ENCODE measurements at regions not wholly inside any gene's neighbourhood (a gene's known extent, or its start where the extent isn't known, plus 50 kb on each side); places are given as distances from the start of the nearest gene placed in this dataset.

- Histone ChIP-seq H3K9ac (no peak overlapping the region), H3K36me3 (ENCODE audit: low read depth) (no peaks in the 10 kb centered on the region), H3K79me2 (ENCODE audit: insufficient read depth) (no peaks in the 10 kb centered on the region), H3K9me2 (ENCODE audit: insufficient read depth) (no peaks in the 10 kb centered on the region), H3K27me3 (replicated peaks; ENCODE audit: insufficient read depth) (no peaks in the 10 kb centered on the region), H3K9me3 (ENCODE audit: low read depth) (no peaks in the 10 kb centered on the region), H3K4me1 (ENCODE audit: insufficient read depth) (no peaks in the 10 kb centered on the region), H4K20me1 (ENCODE audit: insufficient read depth) (no peaks in the 10 kb centered on the region), H3F3A (ENCODE audit: insufficient read depth) (no peaks in the 10 kb centered on the region), H3K27ac (no peak overlapping the region), H3K4me2 (ENCODE audit: unreplicated experiment) (no peak overlapping the region), H3K4me3 (no peak overlapping the region), H2AFZ (no peak overlapping the region)
- TF ChIP-seq EZH2phosphoT487 (IDR thresholded peaks at IDR 0.05; ENCODE audit: insufficient read depth, low read depth): no peak
- TF ChIP-seq EZH2 (IDR thresholded peaks at IDR 0.05; ENCODE audit: insufficient read depth, poor library complexity, severe bottlenecking): no peak
- in situ Hi-C loops (cut with MboI): no loop called here
- WGBS, 2 experiments (ENCODE audit: low coverage in 1 of 2, low lambda C conversion rate in 2 of 2, missing lambda C conversion rate in 2 of 2): 37 to 58% methylated on average over 2 of the region's 2 CpGs
- peak; percentile 46 for DNase-seq
Measured at GRCh38 chr3:30970183-30970582, 75.7 kb upstream of the GADL1 start.

GRCh38 chr3:30972449-30972848, 78.0 kb upstream of the GADL1 start:
- no peak overlapping the region for H3K27ac ChIP-seq
- no peaks in the 10 kb centered on the region for H3K9me3 ChIP-seq (ENCODE audit: low read depth)
- in situ Hi-C loops (cut with MboI): no loop called here
- no peaks in the 10 kb centered on the region for H3F3A ChIP-seq (ENCODE audit: insufficient read depth)
- H3K4me1 ChIP-seq (ENCODE audit: insufficient read depth): no peaks in the 10 kb centered on the region
- H3K4me3 ChIP-seq: no peak overlapping the region
- H3K4me2 ChIP-seq (ENCODE audit: unreplicated experiment): no peak overlapping the region
- H3K36me3 ChIP-seq (ENCODE audit: low read depth): no peaks in the 10 kb centered on the region
- no peaks in the 10 kb centered on the region for H3K27me3 ChIP-seq (replicated peaks; ENCODE audit: insufficient read depth)
- no peaks in the 10 kb centered on the region for H3K79me2 ChIP-seq (ENCODE audit: insufficient read depth)
- TF ChIP-seq EZH2 (IDR thresholded peaks at IDR 0.05; ENCODE audit: insufficient read depth, poor library complexity, severe bottlenecking): no peak
- TF ChIP-seq EZH2phosphoT487 (IDR thresholded peaks at IDR 0.05; ENCODE audit: insufficient read depth, low read depth): no peak
- H4K20me1 ChIP-seq (ENCODE audit: insufficient read depth): no peaks in the 10 kb centered on the region
- 73 to 100% methylated on average over 1 of the region's 1 CpG for WGBS, 2 experiments (ENCODE audit: low coverage in 1 of 2, low lambda C conversion rate in 2 of 2, missing lambda C conversion rate in 2 of 2)
- no peak for DNase-seq
- no peak overlapping the region for H2AFZ ChIP-seq
- no peak overlapping the region for H3K9ac ChIP-seq
- H3K9me2 ChIP-seq (ENCODE audit: insufficient read depth): no peaks in the 10 kb centered on the region

- Histone ChIP-seq H3K4me2 (ENCODE audit: unreplicated experiment) (no peak overlapping the region), H3K9me2 (ENCODE audit: insufficient read depth) (no peaks in the 10 kb centered on the region), H3K36me3 (ENCODE audit: low read depth) (no peaks in the 10 kb centered on the region), H3K27ac (no peak overlapping the region), H3K9ac (no peak overlapping the region), H3K4me1 (ENCODE audit: insufficient read depth) (no peaks in the 10 kb centered on the region), H2AFZ (no peak overlapping the region), H3K27me3 (replicated peaks; ENCODE audit: insufficient read depth) (no peaks in the 10 kb centered on the region), H3F3A (ENCODE audit: insufficient read depth) (no peaks in the 10 kb centered on the region), H3K4me3 (no peak overlapping the region), H3K9me3 (ENCODE audit: low read depth) (no peaks in the 10 kb centered on the region), H4K20me1 (ENCODE audit: insufficient read depth) (no peaks in the 10 kb centered on the region), H3K79me2 (ENCODE audit: insufficient read depth) (no peaks in the 10 kb centered on the region)
- WGBS, 2 experiments (ENCODE audit: low coverage in 1 of 2, low lambda C conversion rate in 2 of 2, missing lambda C conversion rate in 2 of 2): 90 to 92% methylated on average over 2 of the region's 2 CpGs
- TF ChIP-seq EZH2phosphoT487 (IDR thresholded peaks at IDR 0.05; ENCODE audit: insufficient read depth, low read depth) (no peak), EZH2 (IDR thresholded peaks at IDR 0.05; ENCODE audit: insufficient read depth, poor library complexity, severe bottlenecking) (no peak)
- DNase-seq: no peak
- in situ Hi-C loops (cut with MboI): no loop called here
Measured at GRCh38 chr3:30974071-30974470, 79.6 kb upstream of the GADL1 start.

DNA sequence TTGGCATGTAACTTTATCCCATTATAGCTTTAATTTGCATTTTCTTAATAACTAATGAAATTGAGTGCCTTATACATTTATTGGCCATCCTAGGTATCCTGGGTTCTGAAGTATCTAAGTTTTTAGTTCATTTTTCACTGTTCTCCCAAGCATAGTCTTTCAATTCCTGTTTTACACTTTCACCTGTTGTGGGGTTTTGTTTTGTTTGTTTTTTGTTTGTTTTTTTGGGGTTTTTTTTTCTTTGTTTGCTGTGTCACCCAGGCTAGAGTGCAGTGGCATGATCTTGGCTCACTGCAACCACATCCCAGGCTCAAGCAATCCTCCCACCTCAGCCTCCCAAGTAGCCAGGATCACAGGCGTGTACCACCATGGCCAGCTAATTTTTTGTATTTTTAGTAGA, 83.1 kb upstream of the GADL1 start:
- Histone ChIP-seq H3K36me3 (ENCODE audit: low read depth) (no peaks in the 10 kb centered on the region), H3K9ac (no peak overlapping the region)
- in situ Hi-C loops (cut with MboI): no loop called here

DNA sequence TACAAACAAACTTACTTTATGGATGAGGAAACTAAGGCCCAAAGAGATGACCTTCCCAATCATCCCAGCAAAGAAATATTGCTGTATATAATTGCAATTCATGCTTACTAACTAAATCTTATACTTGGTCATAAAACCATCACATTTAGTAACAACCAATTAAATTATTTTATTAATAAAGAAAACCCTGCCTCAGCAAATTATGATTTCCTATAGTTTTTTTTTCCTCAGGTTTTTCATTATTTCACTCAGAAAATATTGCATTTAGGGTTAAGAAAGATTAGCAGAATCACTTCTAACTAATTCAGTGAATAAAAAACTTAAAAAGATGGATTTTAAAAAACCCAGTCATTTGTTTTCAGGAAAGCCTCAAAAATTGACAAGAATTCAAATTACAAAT, 86.5 kb upstream of the GADL1 start:
- in situ Hi-C loops (cut with MboI): no loop called here
- no peak overlapping the region for H3K27ac ChIP-seq
- no peak overlapping the region for H3K4me2 ChIP-seq (ENCODE audit: unreplicated experiment)
- DNase-seq: no peak
- H3K9ac ChIP-seq: no peak overlapping the region
- no peaks in the 10 kb centered on the region for H3K9me3 ChIP-seq (ENCODE audit: low read depth)
- no peak overlapping the region for H2AFZ ChIP-seq
- H4K20me1 ChIP-seq (ENCODE audit: insufficient read depth): no peaks in the 10 kb centered on the region
- no peaks in the 10 kb centered on the region for H3K36me3 ChIP-seq (ENCODE audit: low read depth)
- TF ChIP-seq EZH2 (IDR thresholded peaks at IDR 0.05; ENCODE audit: insufficient read depth, poor library complexity, severe bottlenecking) (no peak), EZH2phosphoT487 (IDR thresholded peaks at IDR 0.05; ENCODE audit: insufficient read depth, low read depth) (no peak)
- H3F3A ChIP-seq (ENCODE audit: insufficient read depth): no peaks in the 10 kb centered on the region
- H3K9me2 ChIP-seq (ENCODE audit: insufficient read depth): no peaks in the 10 kb centered on the region
- H3K4me3 ChIP-seq: no peak overlapping the region
- no peaks in the 10 kb centered on the region for H3K79me2 ChIP-seq (ENCODE audit: insufficient read depth)
- no peaks in the 10 kb centered on the region for H3K27me3 ChIP-seq (replicated peaks; ENCODE audit: insufficient read depth)
- no peaks in the 10 kb centered on the region for H3K4me1 ChIP-seq (ENCODE audit: insufficient read depth)

More for the DNA sequence above, 83.1 kb upstream of the GADL1 start:
- Histone ChIP-seq H3F3A (ENCODE audit: insufficient read depth) (no peaks in the 10 kb centered on the region), H2AFZ (no peak overlapping the region), H3K27me3 (replicated peaks; ENCODE audit: insufficient read depth) (no peaks in the 10 kb centered on the region), H3K4me2 (ENCODE audit: unreplicated experiment) (no peak overlapping the region), H3K4me1 (ENCODE audit: insufficient read depth) (no peaks in the 10 kb centered on the region), H3K79me2 (ENCODE audit: insufficient read depth) (no peaks in the 10 kb centered on the region), H4K20me1 (ENCODE audit: insufficient read depth) (no peaks in the 10 kb centered on the region), H3K27ac (no peak overlapping the region), H3K9me3 (ENCODE audit: low read depth) (no peaks in the 10 kb centered on the region), H3K9me2 (ENCODE audit: insufficient read depth) (no peaks in the 10 kb centered on the region), H3K4me3 (no peak overlapping the region)
- no peak for DNase-seq
- TF ChIP-seq EZH2 (IDR thresholded peaks at IDR 0.05; ENCODE audit: insufficient read depth, poor library complexity, severe bottlenecking) (no peak), EZH2phosphoT487 (IDR thresholded peaks at IDR 0.05; ENCODE audit: insufficient read depth, low read depth) (no peak)
- 85 to 90% methylated on average over 1 of the region's 1 CpG for WGBS, 2 experiments (ENCODE audit: low coverage in 1 of 2, low lambda C conversion rate in 2 of 2, missing lambda C conversion rate in 2 of 2)

Measured in GM23248 (cell line).